Neural cell (in vitro differentiated cells): ENCODE measurements at regions not wholly inside any gene's neighbourhood (a gene's known extent, or its start where the extent isn't known, plus 50 kb on each side); places are given as distances from the start of the nearest gene placed in this dataset.

Source experiments
- H2AFZ ChIP-seq: fragments of 200-600, 300-800 bp; sonication (generic), shearing (Covaris generic); 2 replicates; pipeline ENCODE4 v1.6.0; 2014; ENCODE audit warnings: low read depth, mild to moderate bottlenecking, antibody characterized with exemption, low read length, moderate library complexity
- H3F3A ChIP-seq: fragments of 200-600 bp; shearing (Covaris generic); 2 replicates; pipeline ENCODE4 v1.6.1; 2016; ENCODE audit warnings: mild to moderate bottlenecking, moderate library complexity, mixed read lengths, antibody characterized with exemption, low read length; ENCODE audit not compliant: insufficient read depth, poor library complexity, severe bottlenecking
- H3K27ac ChIP-seq: fragments of 200-600, 300-800 bp; sonication (generic), shearing (Covaris generic); 2 replicates; pipeline ENCODE4 v1.5.1; 2014; ENCODE audit warnings: mild to moderate bottlenecking, low read length, moderate library complexity
- H3K27me3 ChIP-seq: fragments of 300-800, 200-600 bp; sonication (generic), shearing (Covaris generic); 2 replicates; pipeline ENCODE4 v1.6.0; 2014; ENCODE audit warnings: mild to moderate bottlenecking, low read depth, low read length, moderate library complexity; ENCODE audit not compliant: insufficient read depth
- H3K36me3 ChIP-seq: fragments of 300-800, 200-600 bp; sonication (generic), shearing (Covaris generic); 2 replicates; pipeline ENCODE4 v1.5.1; 2014; ENCODE audit warnings: mild to moderate bottlenecking, antibody characterized with exemption, low read length, moderate library complexity; ENCODE audit not compliant: insufficient read depth
- H3K4me2 ChIP-seq: fragments of 300-800, 200-600 bp; sonication (generic), shearing (Covaris generic); 2 replicates; pipeline ENCODE4 v1.6.0; 2014; ENCODE audit warnings: mild to moderate bottlenecking, low read length
- H3K4me3 ChIP-seq: fragments of 300-800, 200-600 bp; sonication (generic), shearing (Covaris generic); 2 replicates; pipeline ENCODE4 v1.5.1; 2014; ENCODE audit warnings: mild to moderate bottlenecking, low read length, moderate library complexity
- H3K79me2 ChIP-seq: fragments of 200-600 bp; shearing (Covaris generic); replicated peaks from 2 replicates; pipeline ENCODE4 v1.6.0; 2014; ENCODE audit warnings: mild to moderate bottlenecking, low read length, moderate library complexity; ENCODE audit not compliant: insufficient read depth
- H3K9ac ChIP-seq: fragments of 300-800, 200-600 bp; sonication (generic), shearing (Covaris generic); 2 replicates; pipeline ENCODE4 v1.6.1; 2016; ENCODE audit warnings: mild to moderate bottlenecking, low read length, mixed read lengths
- H3K9me2 ChIP-seq: fragments of 200-600 bp; shearing (Covaris generic); 2 replicates; pipeline ENCODE4 v1.6.1; 2016; ENCODE audit warnings: mild to moderate bottlenecking, low read length, mixed read lengths; ENCODE audit not compliant: insufficient read depth
- H3K9me3 ChIP-seq: fragments of 200-600, 300-800 bp; sonication (generic), shearing (Covaris generic); 2 replicates; pipeline ENCODE4 v1.6.1; 2016; ENCODE audit warnings: mild to moderate bottlenecking, mixed run types, low read length, moderate library complexity, mixed read lengths
- H4K20me1 ChIP-seq: fragments of 200-600 bp; shearing (Covaris generic); 2 replicates; pipeline ENCODE4 v1.6.1; 2016; ENCODE audit warnings: mild to moderate bottlenecking, mixed run types; ENCODE audit not compliant: insufficient read depth
- CTCF ChIP-seq: fragments of 450-650 bp; IDR thresholded peaks from 2 replicates; pipeline ENCODE4 v1.5.1; 2014; ENCODE audit warnings: antibody characterized with exemption, mild to moderate bottlenecking, moderate library complexity; ENCODE audit not compliant: poor library complexity, severe bottlenecking
- EP300 ChIP-seq: fragments of 450-650 bp; conservative IDR thresholded peaks from 2 replicates; pipeline ENCODE4 v1.6.1; 2014; ENCODE audit warnings: antibody characterized with exemption, mild to moderate bottlenecking, moderate library complexity; ENCODE audit not compliant: poor library complexity, severe bottlenecking
- EZH2 ChIP-seq: fragments of 200-600, 300-800 bp; shearing (Covaris generic), sonication (generic); IDR thresholded peaks from 2 replicates; pipeline ENCODE4 v1.6.1; 2014; ENCODE audit warnings: antibody characterized with exemption, low read length, borderline replicate concordance, mild to moderate bottlenecking; ENCODE audit not compliant: insufficient read depth, poor library complexity, severe bottlenecking
- MXI1 ChIP-seq: fragments of 450-650 bp; conservative IDR thresholded peaks from 2 replicates; pipeline ENCODE4 v1.6.1; 2014; ENCODE audit warnings: antibody characterized with exemption, mild to moderate bottlenecking; ENCODE audit not compliant: poor library complexity, severe bottlenecking
- POLR2AphosphoS5 ChIP-seq: IDR thresholded peaks from 2 replicates; pipeline ENCODE4 v1.6.1; 2012
- RAD21 ChIP-seq: fragments of 450-650 bp; conservative IDR thresholded peaks from 2 replicates; pipeline ENCODE4 v1.6.1; 2014; ENCODE audit warnings: antibody characterized with exemption, mild to moderate bottlenecking, moderate library complexity
- REST ChIP-seq: IDR thresholded peaks from 2 replicates; pipeline ENCODE4 v1.6.1; 2012; ENCODE audit warnings: borderline replicate concordance
- SMC3 ChIP-seq: fragments of 450-650 bp; conservative IDR thresholded peaks from 2 replicates; pipeline ENCODE4 v1.6.1; 2014; ENCODE audit warnings: antibody characterized with exemption, mild to moderate bottlenecking, moderate library complexity; ENCODE audit not compliant: poor library complexity
- TAF1 ChIP-seq: IDR thresholded peaks from 2 replicates; pipeline ENCODE4 v1.6.1; 2012; ENCODE audit warnings: low read depth

GRCh38 chr18:7360606-7361170, 129.8 kb downstream of the LRRC30 start:
- Histone ChIP-seq H3K9me2 (no peaks in the 10 kb centered on the region), H3K9ac (no peak overlapping the region), H3K27me3 (no peaks in the 10 kb centered on the region), H3F3A (no peaks in the 10 kb centered on the region), H2AFZ (no peak overlapping the region), H3K79me2 (no peaks in the 10 kb centered on the region), H3K36me3 (no peaks in the 10 kb centered on the region), H4K20me1 (no peaks in the 10 kb centered on the region), H3K4me2 (no peak overlapping the region), H3K4me3 (no peak overlapping the region), H3K9me3 (no peaks in the 10 kb centered on the region), H3K27ac (no peak overlapping the region)
- TF ChIP-seq EP300: no peak
- no peak for TF ChIP-seq CTCF
- TF ChIP-seq TAF1: no peak
- TF ChIP-seq REST: no peak
- no peak for TF ChIP-seq POLR2AphosphoS5
- no peak for TF ChIP-seq SMC3
- TF ChIP-seq RAD21: no peak
- TF ChIP-seq EZH2: no peak
- TF ChIP-seq MXI1: no peak

- no peaks in the 10 kb centered on the region for H3K36me3 ChIP-seq
- H3K9me3 ChIP-seq: no peaks in the 10 kb centered on the region
- H3K79me2 ChIP-seq: no peaks in the 10 kb centered on the region
- H2AFZ ChIP-seq: no peak overlapping the region
- H3F3A ChIP-seq: no peaks in the 10 kb centered on the region
- TF ChIP-seq MXI1 (no peak), EZH2 (no peak), POLR2AphosphoS5 (no peak), SMC3 (no peak), TAF1 (no peak), EP300 (no peak), RAD21 (no peak)
- H3K4me3 ChIP-seq: no peak overlapping the region
- no peak overlapping the region for H3K27ac ChIP-seq
- H3K9me2 ChIP-seq: no peaks in the 10 kb centered on the region
- H4K20me1 ChIP-seq: no peaks in the 10 kb centered on the region
- H3K4me2 ChIP-seq: no peak overlapping the region
- H3K27me3 ChIP-seq: no peaks in the 10 kb centered on the region
- H3K9ac ChIP-seq: no peak overlapping the region
These were observed 132.4 kb downstream of the LRRC30 start for GRCh38 chr18:7363338-7363737.
